Right lung (tissue), 2 donors: ENCODE measurements at regions not wholly inside any gene's neighbourhood (a gene's known extent, or its start where the extent isn't known, plus 50 kb on each side); places are given as distances from the start of the nearest gene placed in this dataset.

Experiments used
- DNase-seq, 2 donors: peaks; one replicate each; pipeline ENCODE4 v3.0.0-alpha.2; 2013

- no peak for DNase-seq
Measured at GRCh38 chr6:79776076-79776475, 144.9 kb downstream of the SH3BGRL2 start.

- no peak for DNase-seq
Measured at GRCh38 chr6:79775222-79775621, 144.1 kb downstream of the SH3BGRL2 start.

GRCh38 chr6:79764747-79765146 is 133.6 kb downstream of the SH3BGRL2 start:
- no peak for DNase-seq

GRCh38 chr6:79763301-79763700 is 132.2 kb downstream of the SH3BGRL2 start:
- no peak for DNase-seq

GRCh38 chr6:79762370-79762769 is 131.2 kb downstream of the SH3BGRL2 start:
- DNase-seq = no peak

GRCh38 chr6:79756496-79756895 is 125.4 kb downstream of the SH3BGRL2 start:
- no peak for DNase-seq

GRCh38 chr6:79755967-79756366 is 124.8 kb downstream of the SH3BGRL2 start:
- no peak for DNase-seq
